GM23338 (cell line): ENCODE measurements at regions not wholly inside any gene's neighbourhood (a gene's known extent, or its start where the extent isn't known, plus 50 kb on each side); places are given as distances from the start of the nearest gene placed in this dataset.

Experiments
- ATAC-seq: fragments of 200-7000 bp; cut with Tn5 transposase; 3 replicates; pipeline ENCODE4 v1.9.1; 2020
- DNase-seq: peaks from one replicate; pipeline ENCODE4 v3.0.0-alpha.2; 2015; ENCODE audit warnings: low spot score
- H2AFZ ChIP-seq: fragments of 200-600 bp; sonication (generic); 2 replicates; pipeline ENCODE4 v1.8.0; 2016; ENCODE audit warnings: antibody characterized with exemption, mild to moderate bottlenecking, moderate library complexity
- H3F3A ChIP-seq: fragments of 200-600 bp; sonication (generic); replicated peaks from 2 replicates; pipeline ENCODE4 v1.8.0; 2017; ENCODE audit warnings: antibody characterized with exemption, mixed run types, low read depth
- H3K27ac ChIP-seq: fragments of 200-600 bp; sonication (generic); 2 replicates; pipeline ENCODE4 v1.6.1; 2016; ENCODE audit warnings: low read depth
- H3K27me3 ChIP-seq: fragments of 200-600 bp; sonication (generic); 2 replicates; pipeline ENCODE4 v1.8.0; 2016; ENCODE audit warnings: mild to moderate bottlenecking, mixed run types, moderate library complexity; ENCODE audit not compliant: insufficient read depth
- H3K36me3 ChIP-seq: fragments of 200-600 bp; sonication (generic); 2 replicates; pipeline ENCODE4 v1.8.0; 2016; ENCODE audit warnings: mild to moderate bottlenecking; ENCODE audit not compliant: insufficient read depth
- H3K4me1 ChIP-seq: fragments of 200-600 bp; sonication (generic); 2 replicates; pipeline ENCODE4 v1.8.0; 2016; ENCODE audit warnings: mild to moderate bottlenecking, moderate library complexity; ENCODE audit not compliant: insufficient read depth
- H3K4me2 ChIP-seq: fragments of 200-600 bp; sonication (generic); 2 replicates; pipeline ENCODE4 v1.7.1; 2017; ENCODE audit warnings: mixed run types
- H3K4me3 ChIP-seq: fragments of 200-600 bp; sonication (generic); 2 replicates; pipeline ENCODE4 v1.6.1; 2016; ENCODE audit warnings: mixed run types
- H3K79me2 ChIP-seq: fragments of 200-600 bp; sonication (generic); replicated peaks from 2 replicates; pipeline ENCODE4 v1.8.0; 2017; ENCODE audit warnings: mild to moderate bottlenecking; ENCODE audit not compliant: insufficient read depth
- H3K9me2 ChIP-seq: fragments of 200-600 bp; sonication (generic); 2 replicates; pipeline ENCODE4 v1.8.0; 2017; ENCODE audit not compliant: insufficient read depth
- H4K20me1 ChIP-seq: fragments of 200-600 bp; sonication (generic); replicated peaks from 2 replicates; pipeline ENCODE4 v1.8.0; 2017; ENCODE audit warnings: mild to moderate bottlenecking; ENCODE audit not compliant: insufficient read depth
- H3K27ac Mint-ChIP-seq: 2 replicates; pipeline ENCODE4 v1.8.0; 2020; ENCODE audit warnings: inconsistent platforms, mild to moderate bottlenecking, moderate library complexity, mixed read lengths
- H3K27me3 Mint-ChIP-seq: 3 replicates; pipeline ENCODE4 v1.8.0; 2022; ENCODE audit warnings: low read depth, mild to moderate bottlenecking, moderate library complexity, mixed read lengths, inconsistent platforms; ENCODE audit not compliant: insufficient read depth, poor library complexity
- H3K36me3 Mint-ChIP-seq: 3 replicates; pipeline ENCODE4 v1.8.0; 2021; ENCODE audit warnings: low read depth, mild to moderate bottlenecking, inconsistent platforms, moderate library complexity, mixed read lengths
- H3K4me1 Mint-ChIP-seq: 3 replicates; pipeline ENCODE4 v1.8.0; 2020; ENCODE audit warnings: mild to moderate bottlenecking, inconsistent platforms, mixed read lengths
- H3K4me3 Mint-ChIP-seq: 3 replicates; pipeline ENCODE4 v1.8.0; 2021; ENCODE audit warnings: moderate library complexity, mild to moderate bottlenecking, inconsistent platforms, mixed read lengths
- H3K9me3 Mint-ChIP-seq: 3 replicates; pipeline ENCODE4 v1.8.0; 2020; ENCODE audit warnings: moderate library complexity, mild to moderate bottlenecking, inconsistent platforms, mixed read lengths
- ETS1 ChIP-seq: IDR thresholded peaks from 2 replicates; pipeline ENCODE4 v1.6.1; 2016; ENCODE audit warnings: antibody characterized with exemption
- EZH2 ChIP-seq: fragments of 200-600 bp; sonication (generic); IDR thresholded peaks from one replicate; pipeline ENCODE4 v1.8.0; 2017; ENCODE audit warnings: antibody characterized with exemption, mild to moderate bottlenecking, low read depth; ENCODE audit not compliant: unreplicated experiment
- EZH2phosphoT487 ChIP-seq: fragments of 200-600 bp; sonication (generic); IDR thresholded peaks from one replicate; pipeline ENCODE4 v1.8.1; 2018; ENCODE audit warnings: antibody characterized with exemption; ENCODE audit not compliant: unreplicated experiment
- JUNB ChIP-seq: IDR thresholded peaks from one replicate; pipeline ENCODE4 v1.6.1; 2016; ENCODE audit warnings: antibody characterized with exemption; ENCODE audit not compliant: unreplicated experiment
- POLR2AphosphoS5 ChIP-seq: IDR thresholded peaks from 2 replicates; pipeline ENCODE4 v1.6.1; 2016; ENCODE audit warnings: antibody characterized with exemption, low read depth
- REST ChIP-seq: IDR thresholded peaks from one replicate; pipeline ENCODE4 v1.6.1; 2018; ENCODE audit warnings: antibody characterized with exemption; ENCODE audit not compliant: unreplicated experiment
- ZNF114 ChIP-seq: fragments of 250-450 bp; sonication (Bioruptor Pico); IDR thresholded peaks from 2 replicates; pipeline ENCODE4 v1.5.0; 2020; ENCODE audit warnings: mild to moderate bottlenecking, moderate library complexity
- ZNF462 ChIP-seq: fragments of 250-450 bp; sonication (Bioruptor Pico); IDR thresholded peaks from 2 replicates; pipeline ENCODE4 v1.5.0; 2020; ENCODE audit warnings: mild to moderate bottlenecking, moderate library complexity

GRCh38 chr10:128624656-128625530 lies 498.7 kb upstream of the MKI67 start:
- no peak overlapping the region for H3K4me2 ChIP-seq
- H3F3A ChIP-seq: no peaks in the 10 kb centered on the region
- no peak overlapping the region for H3K27ac ChIP-seq
- no peak for DNase-seq
- no peaks in the 10 kb centered on the region for H4K20me1 ChIP-seq
- H3K4me3 Mint-ChIP-seq: no peak overlapping the region
- no peak overlapping the region for H3K4me3 ChIP-seq
- H3K27ac Mint-ChIP-seq: no peak overlapping the region
- H3K79me2 ChIP-seq: no peaks in the 10 kb centered on the region
- H3K36me3 Mint-ChIP-seq: peaks cover 5% of the 10 kb centered on the region
- H3K9me2 ChIP-seq: no peaks in the 10 kb centered on the region; the same call in 1 of the 2 replicates
- TF ChIP-seq ZNF462 (CRISPR knock-in tag) (no peak), REST (no peak), EZH2 (no peak), POLR2AphosphoS5 (no peak), JUNB (no peak), EZH2phosphoT487 (no peak), ZNF114 (CRISPR knock-in tag) (no peak), ETS1 (no peak)
- H3K4me1 Mint-ChIP-seq: peaks cover 25% of the 10 kb centered on the region
- no peak for ATAC-seq
- peaks cover 18% of the 10 kb centered on the region for H3K27me3 Mint-ChIP-seq
- H3K27me3 ChIP-seq: no peaks in the 10 kb centered on the region
- H3K9me3 Mint-ChIP-seq: no peaks in the 10 kb centered on the region
- H3K36me3 ChIP-seq: no peaks in the 10 kb centered on the region
- no peak overlapping the region for H2AFZ ChIP-seq
- 0 out of 2 replicates have a peak, but pooled peaks cover 7% of the 10 kb centered on the region for H3K4me1 ChIP-seq
